COLO668 (cell line): ENCODE measurements at regions not wholly inside any gene's neighbourhood (a gene's known extent, or its start where the extent isn't known, plus 50 kb on each side); places are given as distances from the start of the nearest gene placed in this dataset.
"Not testable (repeated sequence)": the region's sequence is repeated elsewhere in the genome, so short reads cannot be mapped to it uniquely, and the experiment has no call there.

Source experiments
- DNase-seq: peaks from one replicate; lab custom pipeline; 2025; ENCODE audit not compliant: unreplicated experiment; lab: John Stamatoyannopoulos, UW

DNA sequence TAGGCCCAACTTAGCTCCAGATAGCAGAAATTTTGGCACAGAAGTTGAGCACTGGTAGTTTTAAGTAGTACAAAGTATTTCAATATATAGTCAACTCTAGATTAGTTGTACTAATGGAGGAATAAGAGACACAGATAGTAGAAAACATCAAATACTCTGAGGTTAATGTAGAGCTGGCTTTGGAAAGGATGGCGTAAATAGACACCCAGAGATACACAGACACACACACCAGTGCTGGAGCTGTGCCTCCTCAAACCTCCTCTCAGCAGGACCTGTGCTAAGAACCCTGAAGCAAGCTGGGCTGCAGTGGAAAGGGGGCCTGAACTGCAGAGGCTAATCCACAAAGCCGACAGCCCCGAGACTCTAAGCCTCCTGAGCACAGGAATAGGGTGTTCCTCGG, 67.0 kb upstream of the EDEM3 start:
- no peak for DNase-seq

DNA sequence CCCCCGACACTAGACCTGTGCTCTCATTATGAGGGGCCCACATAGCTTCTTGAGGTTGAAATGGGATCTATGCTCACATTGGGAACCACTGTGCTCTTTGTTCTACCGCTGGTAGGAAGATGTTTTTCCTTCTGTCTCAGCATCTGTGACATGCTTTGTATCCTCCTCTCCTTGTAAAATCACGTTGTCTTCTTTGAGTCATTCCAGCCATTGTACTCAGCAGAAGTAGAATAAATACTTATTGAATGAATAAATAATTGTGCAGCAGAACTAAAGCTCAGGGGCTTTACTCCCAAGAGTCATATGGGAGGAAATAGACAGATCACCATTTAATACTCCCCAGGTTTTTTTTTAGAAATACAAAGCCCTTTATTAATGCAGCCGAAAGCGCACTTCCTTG, 66.3 kb upstream of the EDEM3 start:
- DNase-seq = no peak

DNA sequence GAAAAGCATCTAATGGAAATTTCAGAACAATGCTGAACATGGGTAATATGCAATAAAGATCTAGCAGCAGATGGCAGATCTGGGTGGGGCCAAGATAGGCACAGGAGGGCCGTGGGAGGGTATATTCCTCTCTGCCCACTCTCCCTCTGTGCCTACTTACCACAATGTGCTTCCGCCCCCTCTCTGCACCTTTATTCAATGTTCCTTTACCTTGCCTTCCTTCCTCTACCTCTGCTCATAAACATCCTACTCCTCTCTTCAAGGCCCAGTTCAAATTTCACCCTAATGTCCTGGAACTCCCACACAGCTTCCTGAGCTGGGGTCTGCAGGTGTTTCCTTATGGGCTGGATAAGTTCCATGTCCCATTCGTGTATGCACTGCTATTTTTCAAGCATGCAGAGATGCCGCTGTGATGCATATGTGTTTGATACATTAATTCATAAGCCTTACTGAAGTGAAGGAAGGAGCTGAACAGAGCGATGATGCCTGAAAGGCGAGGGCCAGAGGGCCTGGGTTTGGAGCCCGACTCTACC, 65.6 kb upstream of the EDEM3 start:
- DNase-seq = no peak

DNA sequence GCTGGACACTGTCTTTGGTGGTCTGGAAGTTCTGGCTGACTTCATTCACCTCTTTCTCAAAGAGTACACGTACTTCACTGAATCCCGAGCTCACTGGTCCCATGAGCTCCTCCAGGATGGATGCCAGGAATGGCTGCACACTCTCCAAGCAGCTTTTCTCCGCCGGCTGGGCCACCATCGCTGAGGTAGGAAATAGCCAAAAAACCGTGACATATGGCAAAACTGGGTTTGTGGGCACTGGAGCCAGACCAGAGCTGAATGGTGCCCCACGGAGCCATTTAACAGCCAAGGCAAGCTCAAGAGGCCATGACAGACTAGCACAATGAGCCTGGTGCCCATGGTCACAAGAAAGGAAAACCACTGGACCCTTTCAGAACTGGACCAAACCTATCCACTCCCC, 64.0 kb upstream of the EDEM3 start:
- no peak for DNase-seq

DNA sequence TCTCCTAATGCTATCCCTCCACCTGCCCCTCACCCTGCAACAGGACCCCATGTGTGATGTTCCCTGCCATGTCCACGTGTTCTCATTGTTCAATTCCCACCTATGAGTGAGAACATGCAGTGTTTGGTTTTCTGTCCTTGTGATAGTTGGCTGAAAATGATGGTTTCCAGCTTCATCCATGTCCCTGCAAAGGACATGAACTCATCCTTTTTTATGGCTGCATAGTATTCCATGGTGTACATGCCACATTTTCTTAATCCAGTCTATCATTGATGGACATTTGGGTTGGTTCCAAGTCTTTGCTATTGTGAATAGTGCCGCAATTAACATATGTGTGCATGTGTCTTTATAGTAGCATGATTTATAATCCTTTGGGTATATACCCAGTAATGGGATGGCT, 62.3 kb upstream of the EDEM3 start:
- not testable (repeated sequence) for DNase-seq

DNA sequence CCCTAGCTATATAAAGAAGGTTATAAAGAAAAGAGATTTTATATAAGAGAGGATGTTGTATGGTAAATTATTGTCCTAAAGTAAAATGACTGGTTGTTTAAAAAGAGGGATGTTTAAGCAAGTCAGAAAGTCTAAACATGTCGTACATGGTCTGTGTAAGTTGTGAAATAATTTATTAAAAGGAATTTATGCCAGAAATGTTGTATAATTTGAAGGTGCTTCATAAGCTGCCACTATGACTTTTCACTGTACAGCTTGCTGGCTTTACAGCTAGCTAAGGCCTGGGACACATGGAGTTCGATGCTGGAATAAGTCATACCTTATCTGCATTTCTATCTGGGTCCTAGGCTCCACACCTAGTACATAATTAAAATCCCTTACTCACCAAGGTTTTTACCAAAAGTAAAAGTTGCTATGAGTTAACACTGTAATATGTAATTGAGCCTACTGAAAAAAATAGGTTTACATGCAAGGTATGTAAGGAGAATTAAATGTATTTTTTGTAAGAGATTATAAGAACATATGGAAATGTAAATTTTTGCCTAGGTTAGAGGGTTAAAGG, 59.0 kb upstream of the EDEM3 start:
- DNase-seq = no peak

DNA sequence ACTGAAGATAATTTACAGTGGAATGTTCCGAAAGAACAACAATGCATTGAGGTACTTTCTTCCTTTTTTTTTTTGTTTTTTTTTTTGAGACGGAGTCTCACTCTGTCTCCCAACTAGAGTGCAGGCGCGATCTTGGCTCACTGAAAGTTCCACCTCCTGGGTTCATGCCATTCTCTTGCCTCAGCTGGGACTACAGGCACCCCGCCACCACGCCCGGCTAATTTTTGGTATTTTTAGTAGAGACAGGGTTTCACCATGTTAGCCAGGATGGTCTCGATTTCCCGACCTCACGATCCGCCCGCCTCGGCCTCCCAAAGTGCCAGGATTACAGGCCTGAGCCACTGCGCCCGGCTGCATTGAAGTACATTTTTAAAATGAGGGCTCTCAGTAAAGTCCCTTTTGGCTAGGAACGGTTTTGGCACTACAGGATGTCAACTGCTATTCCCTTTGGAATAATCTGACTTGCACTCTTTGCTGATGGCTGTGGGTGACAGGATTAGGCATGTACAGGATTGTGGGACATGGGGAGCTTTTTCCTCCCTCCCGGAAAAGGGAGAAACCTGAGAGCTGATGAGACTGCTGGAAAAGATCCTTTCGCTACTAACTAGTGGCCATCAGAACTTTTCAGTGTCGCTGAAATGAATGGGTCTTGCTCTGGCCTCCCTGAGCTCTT, 56.9 kb upstream of the EDEM3 start:
- DNase-seq = no peak

DNA sequence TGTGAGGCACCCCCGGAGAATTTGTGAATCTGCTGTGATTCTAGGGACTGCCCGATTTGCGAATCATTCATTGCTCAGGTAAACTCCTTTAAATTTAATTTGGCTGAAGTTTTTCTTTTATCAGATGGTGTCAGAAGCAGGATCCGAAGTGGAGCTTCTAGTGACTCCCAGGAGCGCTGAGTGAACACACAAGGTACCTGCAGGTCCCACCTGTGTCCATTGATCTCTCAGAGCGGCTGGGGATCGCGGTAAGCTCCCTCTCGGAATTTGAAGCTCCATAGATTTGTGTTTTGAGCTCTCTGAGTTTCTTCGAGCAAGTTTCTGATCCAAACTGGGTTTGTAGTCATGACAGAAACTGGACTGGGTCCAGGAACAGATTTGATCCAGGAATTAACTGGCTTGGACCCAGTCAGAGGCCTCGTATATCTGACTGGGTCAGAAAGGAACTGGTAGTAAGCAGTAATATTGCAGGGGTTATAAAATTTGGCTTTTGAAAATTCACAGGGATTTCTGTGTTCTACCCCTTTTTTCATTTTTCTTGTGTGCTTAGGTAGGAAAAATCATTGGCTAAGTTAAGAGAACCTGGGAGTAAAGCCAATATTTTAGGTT, 56.2 kb upstream of the EDEM3 start:
- DNase-seq = no peak

DNA sequence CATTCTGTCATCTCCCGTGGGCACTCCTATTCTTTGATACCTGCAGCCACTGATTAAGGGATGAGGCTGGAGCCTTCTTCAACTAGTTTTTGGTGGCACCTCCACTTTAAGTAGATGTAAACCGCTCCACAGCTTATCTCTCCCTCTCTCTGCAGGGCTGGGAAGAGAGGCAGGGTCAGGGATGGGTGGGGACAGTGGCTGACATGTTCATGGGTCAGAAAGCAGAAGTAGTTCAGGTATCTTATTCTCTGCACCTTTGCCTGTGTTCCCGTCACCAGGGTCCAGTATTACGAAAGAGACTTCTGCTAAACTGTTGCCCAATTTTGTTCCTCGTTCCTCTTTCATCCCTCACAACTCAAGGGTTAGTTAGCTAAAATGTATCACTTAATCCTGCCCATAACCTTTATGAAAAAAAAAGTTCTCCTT, 51.7 kb upstream of the EDEM3 start:
- DNase-seq = no peak

DNA sequence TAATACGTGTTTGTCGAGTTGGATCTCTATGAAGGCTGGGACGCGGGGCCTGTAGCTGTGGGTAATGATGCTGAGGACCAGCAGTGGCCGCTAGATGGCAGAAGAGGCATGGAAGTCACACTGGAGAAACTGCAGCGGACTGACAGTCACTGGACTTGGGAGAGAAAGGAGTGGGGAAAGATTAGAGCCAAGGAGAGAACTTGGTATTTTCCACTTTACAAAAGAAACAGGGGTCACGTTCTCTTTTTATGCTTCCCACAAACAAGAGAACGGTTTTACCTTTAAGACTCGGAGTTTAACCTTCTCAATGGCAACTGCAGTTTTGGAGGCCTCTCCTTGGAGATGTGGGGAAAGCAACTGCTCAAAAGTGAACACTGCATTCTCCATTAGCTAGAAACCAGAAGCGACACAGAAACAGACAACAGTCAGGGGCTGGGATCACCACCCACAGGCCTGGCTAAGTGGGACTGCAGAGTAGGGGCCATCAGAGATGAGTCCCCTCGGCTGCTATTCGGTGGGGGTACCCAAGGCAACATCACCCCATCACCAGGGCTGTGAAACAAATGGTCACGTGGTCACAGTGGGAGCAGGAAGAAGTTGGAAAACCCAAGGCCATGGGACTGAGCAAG, 51.1 kb upstream of the EDEM3 start:
- DNase-seq = peak; percentile 92
